ENCODE measurements at regions not wholly inside any gene's neighbourhood (a gene's known extent, or its start where the extent isn't known, plus 50 kb on each side); places are given as distances from the start of the nearest gene placed in this dataset.
A peak's percentile ranks its signal among the peaks of the same experiment; 100 is the strongest.

DNA sequence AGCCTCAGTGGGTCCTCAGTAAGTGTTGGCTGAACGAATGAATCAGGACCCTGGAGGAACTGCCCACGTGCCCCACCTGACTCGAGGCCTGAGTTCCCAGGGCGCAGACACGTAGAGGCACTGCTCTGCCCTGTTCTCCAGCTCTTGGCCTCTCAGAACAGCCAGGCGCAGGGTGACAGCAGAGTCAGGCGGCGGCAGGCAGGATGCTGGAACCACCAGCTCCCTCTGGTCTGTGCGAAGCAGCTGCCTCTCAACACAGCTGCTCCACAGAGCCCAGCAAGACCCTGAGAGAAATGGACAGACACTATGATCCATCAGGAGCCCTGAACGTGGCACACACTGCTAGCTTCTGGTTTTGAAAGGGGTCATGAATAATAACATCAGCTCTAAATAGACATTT, 53.1 kb upstream of the BCO1 start:
- no peak for DNase-seq

DNA sequence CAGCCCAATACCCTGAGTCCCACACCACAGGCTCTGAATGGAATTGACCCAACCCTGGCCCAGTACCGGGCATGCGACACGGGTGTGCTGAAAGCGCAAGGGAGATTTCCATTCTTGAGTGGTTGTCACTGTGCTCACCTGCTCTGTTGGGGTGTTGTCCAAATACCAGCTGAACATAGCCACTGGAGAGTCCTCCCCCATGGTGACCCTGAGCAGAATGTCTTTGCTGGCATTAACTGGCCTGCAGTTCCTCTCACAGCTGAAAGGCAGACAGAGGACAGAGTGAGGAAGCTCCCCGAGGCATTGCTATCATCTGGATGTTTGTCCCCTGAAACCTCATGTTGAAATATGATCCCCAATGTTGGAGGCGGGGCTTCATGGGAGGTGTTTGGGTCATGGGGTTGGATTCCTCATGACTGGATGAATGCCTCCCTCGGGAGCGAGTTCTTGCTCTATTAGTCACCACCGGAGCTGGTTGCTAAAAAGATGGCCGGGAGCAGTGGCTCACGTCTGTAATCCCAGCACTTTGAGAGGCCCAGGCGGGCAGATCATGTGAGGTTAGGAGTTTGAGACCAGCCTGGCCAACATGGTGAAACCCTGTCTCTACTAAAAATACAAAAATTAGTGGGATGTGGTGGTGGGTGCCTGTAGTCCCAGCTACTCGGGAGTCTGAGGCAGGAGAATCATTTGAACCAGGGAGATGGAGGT, 57.3 kb upstream of the BCO1 start:
- DNase-seq: peak; percentile 94

DNA sequence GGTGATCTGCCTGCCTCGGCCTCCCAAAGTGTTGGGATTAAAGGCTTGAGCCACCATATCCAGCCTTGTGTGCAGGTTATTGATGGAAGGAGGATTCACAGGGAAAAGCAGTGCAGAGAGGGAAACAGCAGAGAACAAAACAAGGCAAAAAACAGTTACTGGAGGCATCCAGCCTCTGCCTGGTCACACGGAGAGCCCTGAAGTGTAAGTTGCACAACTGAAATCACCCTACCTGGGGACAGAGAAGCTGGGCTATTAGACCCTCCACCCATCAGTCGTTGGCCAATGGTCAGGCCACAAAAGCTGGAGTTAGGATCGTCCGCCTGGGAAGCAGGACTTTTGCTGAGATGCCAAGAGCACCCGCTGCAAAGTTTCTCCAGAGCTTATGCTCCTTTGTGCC, 57.9 kb upstream of the BCO1 start:
- DNase-seq: no peak

DNA sequence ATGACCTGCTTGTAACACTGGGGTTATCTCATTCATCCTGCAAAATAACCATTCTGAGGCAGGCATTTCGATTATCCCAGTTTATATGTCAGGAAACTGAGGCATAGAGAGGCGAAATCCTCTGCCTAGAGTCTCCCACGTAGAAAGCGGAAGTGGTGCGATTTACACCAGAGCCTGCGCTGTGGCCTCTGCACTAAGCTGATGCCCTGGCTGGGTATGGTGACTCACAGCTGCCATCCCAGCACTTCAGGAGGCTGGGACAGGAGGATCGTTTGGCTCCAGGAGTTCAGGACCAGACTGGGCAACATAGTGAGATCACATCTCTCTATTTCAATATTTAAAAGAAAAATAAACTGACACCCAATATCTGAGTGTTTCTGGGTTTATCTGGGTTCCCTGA, 59.3 kb upstream of the BCO1 start:
- DNase-seq: no peak

DNA sequence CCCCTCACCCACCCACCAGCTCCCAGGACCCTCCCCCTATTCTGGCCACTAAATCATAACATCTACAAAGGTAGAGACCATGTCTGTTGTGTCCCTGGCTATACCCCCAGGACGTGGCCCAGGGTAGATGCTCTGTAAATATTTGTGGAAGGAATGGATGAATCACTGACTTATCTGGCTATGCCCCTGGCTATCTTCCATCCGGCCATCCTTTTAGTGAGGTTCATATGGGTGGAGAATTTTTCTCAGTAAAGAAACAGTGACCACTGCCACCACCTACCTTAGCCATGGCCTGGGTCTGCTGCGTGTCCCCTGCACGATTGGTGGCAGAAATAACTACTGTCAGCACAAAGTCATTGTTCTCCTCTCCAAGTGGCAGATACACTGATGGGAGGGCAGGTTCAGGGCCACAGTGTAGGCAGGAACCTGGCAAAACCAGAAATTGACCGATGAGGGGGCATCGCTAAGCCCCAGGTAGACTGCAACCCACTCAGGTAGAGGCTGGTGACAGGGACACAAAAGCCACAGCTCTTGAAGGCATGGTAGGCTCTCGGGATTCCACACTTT, 63.1 kb upstream of the BCO1 start:
- peak; percentile 78 for DNase-seq

DNA sequence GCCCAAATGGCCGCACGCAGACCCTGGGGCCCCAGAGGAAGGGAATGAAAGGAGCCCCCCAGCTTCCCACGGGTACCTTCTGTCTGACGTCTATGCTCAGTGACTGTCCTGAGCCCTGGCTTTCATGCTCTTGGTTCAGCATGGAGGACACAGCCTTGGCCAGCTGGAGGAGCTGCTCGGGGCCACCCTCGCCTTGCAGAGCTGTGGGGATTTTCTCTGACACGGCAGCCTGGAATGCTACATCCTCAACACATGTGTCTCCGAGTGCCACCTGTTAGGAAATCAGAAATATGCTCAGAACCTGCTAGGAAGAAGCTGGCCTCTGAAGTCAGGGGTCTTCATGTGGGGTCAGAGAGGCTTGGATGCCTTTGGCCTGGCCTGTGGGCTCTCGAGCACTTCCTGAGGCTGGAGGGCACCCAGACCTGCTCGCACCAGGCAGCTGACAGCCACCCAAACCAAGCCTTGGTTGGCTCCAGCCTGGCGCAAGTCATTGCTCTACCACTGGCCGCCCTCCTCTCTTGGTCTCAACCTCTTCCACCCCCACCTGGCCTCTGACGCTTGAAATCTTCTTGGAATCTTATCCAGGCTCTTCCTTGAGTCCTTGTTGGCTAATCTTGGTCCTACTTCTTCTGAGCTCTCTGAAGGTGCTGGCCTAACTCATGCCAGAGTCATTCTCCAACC, 63.7 kb upstream of the BCO1 start:
- DNase-seq: peak; percentile 64

DNA sequence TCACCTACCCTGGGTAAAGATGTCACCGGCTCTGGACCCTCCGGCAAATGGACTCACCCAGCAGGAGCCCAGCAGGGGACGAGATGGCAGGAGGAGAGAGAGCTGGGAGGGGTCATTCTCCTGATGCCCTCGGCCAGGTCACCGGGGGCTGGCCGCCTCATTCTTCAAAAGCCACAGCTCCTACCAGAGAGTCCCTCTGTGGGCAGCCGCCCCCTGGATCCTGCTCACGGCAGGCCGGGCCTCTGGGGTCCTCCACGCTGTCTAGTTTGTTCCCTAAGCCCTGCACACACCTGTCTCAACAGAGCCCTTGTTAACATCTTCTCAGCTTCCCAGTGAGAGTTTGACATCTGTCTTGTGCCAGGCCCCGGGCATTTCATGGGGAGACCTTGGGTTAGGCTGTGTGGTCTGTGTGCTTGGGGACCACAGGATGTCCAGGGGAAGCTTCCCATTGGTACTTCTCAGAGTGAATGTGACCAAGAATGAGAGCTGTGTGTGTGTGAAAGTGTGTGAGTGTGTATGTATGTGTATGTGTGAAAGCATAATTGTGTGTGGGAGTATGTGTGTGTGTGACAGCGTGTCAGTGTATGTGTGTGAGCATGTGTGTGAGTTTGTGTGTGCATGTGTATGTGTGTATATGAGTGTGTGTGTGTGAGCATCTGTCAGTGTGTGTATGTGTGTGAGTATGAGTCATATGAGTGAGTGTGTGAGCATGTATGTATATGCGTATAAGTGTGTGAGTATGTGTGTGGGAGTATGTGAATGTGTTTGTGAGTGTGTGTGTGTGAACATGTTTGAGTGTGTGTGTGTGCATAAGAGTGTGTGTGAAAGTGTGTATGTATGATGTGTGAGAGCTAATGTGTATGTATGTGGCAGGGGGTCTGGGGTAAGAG, 65.5 kb upstream of the BCO1 start:
- no peak for DNase-seq

DNA sequence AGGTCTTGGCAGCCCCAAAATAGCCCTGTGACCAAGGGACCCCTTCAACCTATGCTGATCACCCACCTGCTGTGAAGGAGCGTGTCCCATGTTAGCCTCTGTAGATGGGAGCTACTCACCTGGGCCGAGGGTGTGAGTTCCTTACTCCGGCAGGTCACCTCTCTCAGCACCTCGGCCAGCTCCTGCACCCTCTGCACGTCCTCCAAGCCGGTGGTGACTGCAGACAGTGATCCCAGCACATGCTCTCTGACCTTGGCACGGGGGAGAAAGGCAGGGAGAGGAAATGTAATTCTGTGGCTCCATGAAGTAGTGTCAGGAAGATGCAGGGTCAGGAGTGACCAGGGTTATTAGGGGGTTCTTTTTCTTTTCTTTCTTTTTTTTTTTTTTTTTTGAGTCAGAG, 67.7 kb upstream of the BCO1 start:
- no peak for DNase-seq

DNA sequence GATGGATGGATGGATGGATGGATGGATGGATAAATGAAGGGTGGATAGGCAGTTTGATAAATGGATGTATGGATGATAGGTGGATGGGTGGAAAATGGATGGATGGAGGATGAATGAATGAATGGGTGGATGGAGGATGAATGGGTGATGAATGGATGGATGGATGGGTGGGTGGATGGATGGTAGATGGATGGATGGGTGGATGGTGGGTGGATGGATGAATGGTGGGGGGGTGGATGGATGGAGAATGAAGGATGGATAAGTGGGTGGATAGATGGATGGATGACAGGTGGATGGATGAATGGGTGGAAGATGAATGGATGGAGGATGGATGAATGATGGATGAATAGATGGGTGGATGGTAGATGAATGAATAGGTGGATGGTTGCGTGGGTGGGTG, 70.1 kb upstream of the BCO1 start:
- DNase-seq: no peak

DNA sequence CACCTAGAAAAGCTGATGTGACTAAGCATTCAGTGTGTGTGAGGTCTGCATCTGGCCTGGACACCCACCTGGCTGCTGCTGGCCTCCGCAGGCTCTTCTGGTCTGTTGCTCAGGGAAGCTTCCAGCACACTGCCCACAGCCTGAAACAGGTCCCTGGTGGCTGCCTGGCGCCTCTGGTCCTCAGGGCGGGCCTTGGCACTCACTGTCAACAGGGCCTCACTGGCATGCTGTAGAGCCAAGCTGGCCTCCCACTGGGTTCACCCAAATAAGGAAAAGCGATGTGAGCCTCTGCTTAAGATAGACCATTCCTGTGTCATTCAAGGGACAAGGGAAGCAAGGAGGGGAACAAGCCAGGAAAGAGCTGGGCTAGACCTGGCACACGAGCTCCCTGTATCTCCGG, 70.6 kb upstream of the BCO1 start:
- DNase-seq: no peak

DNA sequence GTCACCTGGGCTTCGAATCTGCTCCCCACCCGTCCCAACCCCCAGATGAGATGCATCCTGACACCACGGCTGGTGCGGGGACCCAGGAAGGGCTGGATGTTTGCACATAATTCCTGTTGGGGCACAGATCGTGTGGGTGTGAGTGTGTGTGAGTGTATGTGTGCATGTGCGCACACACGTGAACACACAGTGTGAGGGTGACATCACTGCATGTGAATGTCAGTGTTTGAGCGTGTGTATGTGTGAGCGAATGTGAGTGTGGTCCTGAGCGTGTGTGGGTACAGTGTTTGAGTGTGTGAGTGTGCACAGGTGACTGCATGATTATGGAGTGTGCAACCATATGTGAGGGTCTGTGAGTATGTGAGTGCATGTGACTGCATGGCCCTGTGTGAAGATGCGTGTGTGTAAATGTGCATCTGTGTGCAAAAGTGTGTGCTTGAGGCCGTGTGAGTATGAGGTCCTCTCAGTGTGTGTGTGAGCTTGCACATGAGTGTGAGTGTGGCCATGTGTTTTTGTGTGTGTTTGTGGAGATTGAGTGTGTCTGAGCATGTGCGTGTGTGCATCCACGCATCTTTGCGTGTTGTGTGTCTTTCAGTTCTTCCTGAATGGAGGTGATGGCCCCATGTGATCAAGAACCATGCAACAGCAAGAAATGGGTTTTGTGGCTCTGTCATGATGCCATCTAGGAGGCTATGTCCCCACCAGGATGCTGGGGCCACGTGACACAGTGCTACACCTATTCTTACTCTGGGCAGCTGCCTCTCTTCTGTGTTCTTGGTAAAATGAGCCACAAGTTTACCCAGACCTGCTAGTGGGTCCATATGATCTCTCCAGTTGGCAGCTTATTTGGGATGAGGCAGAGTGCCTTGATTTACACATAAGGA, 70.5 kb upstream of the GCSH start:
- DNase-seq: no peak

DNA sequence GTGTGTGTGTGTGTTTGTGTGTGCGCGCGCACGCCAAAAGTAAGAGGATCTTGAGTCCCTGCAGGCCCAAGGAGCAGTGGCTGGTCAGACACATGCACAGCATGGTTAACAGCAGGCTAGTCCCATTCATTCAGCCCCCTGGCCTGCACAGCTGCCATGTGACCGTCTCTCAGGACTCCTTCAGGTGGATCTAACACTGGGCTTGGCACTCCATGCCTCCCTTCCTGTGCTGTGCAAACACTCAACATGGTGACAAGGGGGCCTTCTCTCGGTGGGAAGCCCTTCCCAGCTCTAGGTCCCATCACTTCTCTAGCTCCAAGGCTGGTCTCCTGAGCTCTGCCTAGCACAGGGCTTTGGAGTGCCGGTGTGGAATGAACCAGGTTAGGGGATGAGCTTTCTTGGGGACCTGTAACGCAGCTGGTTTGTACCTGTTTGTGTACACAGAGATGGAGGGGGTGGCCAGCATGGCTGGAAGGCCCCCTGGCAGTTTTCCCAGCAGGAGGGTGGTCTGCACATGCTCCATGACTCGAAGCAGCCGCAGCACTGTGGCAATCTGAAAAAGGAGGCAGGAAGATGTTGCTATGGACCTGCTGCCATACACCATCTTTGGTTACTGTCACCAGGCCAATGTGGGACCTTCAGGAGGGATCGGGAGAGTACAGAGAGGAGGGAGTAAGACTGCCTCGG, 69.4 kb upstream of the GCSH start:
- DNase-seq: no peak

DNA sequence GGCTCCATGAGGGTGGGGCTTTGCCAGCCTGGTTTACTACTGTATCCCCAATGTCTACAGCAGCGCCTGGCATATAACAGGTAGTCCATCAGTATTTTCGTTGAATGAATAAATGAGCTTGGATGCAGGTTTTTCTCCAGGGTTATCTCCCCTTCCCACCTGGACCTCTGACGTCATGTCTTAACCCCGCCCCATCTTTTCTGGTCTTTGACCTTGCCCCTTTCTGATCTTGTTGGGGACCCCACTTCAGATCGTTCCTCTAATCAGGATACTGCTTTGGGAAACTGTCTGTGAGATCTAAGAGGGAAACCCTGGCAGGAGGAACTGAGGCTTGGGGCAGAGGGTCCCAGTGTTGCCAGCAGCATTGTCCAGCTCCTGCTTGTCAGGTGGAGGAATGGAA, 68.8 kb upstream of the GCSH start:
- no peak for DNase-seq

DNA sequence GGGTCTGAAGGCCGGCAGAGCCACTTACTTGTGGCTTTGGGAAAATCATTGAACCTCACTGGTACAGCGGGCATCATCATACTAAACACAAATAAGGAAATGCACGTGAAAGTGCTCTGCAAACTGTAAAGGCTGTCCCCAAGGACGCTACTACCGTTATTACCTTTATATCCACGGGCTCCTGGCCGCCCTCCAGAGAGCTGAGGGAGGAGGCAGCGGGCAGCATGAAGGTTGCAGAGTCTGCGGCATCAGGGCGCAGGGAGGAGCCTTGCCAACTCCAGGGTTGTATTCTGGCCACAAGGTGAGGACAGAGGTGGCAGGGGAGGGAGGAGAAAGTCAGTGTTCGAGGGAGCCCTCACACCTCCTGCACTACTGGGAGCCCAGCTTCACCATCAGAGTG, 68.3 kb upstream of the GCSH start:
- no peak for DNase-seq

DNA sequence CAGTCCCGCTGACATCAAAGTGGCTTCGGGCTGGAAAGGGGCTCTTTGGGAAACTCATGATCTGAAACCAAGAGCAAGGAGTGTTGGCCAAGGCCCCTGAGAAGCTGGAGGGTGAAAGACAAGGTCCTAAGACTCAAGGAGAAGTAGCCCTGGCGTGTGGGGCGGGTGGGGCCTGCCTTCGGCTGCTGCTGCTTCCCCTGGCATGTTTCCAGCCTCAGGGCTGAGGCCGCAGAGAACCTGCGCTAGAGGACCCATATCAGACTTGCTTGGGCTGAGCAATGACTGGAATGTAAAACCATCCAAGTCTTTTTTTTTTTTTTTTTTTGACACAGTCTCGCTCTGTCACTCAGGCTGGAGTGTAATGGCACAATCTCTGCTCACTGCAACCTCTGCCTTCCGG, 67.5 kb upstream of the GCSH start:
- peak; percentile 38 for DNase-seq

DNA sequence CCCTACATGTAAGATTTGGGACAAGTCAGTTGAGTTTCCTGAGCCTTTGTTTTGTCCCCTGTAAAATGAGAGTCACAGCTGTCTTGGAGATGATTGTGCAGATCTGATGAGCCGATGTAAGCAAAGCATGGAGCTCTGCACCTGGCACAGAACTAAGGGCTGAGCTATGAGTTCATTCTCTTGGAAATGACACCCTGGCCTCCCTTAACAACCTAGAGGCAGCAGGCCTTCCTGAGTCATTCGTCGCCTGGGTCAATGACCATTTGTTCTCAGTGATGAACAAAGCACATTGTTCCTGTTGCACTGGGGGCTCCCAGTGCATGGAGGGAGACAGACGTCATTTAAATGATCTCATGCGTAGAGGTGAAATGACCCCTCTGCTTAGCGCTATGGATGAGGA, 62.8 kb upstream of the GCSH start:
- no peak for DNase-seq

DNA sequence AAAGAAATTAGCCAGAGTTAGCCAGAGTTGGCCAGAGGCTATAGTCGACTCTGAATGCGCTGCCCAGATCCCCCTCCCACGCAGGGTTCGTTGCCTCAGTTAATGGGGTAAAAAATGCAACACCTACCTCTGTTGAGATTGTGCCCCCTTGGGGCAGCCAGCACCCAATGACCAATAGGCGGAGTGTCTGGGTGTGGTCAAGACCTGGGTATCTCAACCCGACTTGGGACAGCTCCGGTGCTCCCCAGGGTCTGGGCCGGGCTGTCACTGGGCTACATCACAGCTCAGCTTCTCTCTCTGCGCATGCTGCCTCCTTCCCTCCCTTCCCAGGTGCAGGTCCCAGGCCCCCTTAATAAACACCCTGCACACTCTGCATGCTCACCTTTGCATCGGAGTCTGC, 59.6 kb upstream of the GCSH start:
- DNase-seq: no peak

DNA sequence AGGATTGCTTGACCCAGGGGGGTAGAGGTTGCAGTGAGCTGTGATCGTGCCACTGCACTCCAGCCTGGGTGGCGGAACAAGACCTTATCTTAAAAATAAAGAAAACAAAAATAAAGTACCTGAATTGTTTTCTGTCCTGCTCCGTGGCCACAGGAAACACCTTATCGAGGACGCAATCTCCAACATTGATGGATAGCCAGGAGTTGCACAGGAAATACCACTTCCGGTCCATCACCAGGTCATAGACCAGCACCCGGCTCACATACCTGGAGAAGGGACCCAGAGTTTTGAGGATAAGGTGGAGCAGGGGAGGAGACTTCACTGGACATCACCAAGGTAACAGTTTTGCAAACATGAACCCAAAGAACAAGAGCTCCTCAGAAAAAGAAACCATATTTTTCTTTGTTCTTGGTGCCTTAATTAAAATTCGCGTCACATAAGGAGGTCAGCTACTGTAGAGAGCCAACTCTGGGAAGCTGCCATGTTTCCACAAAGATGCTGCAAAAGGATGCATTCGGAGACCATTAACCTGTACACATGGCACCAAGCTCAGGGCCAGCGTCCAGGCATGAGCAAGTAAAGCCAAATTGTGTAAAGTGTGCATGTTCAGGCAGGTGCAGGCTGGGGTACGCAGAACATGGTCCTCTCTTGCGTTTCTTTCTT, 55.6 kb upstream of the GCSH start:
- peak; percentile 3 for DNase-seq

DNA sequence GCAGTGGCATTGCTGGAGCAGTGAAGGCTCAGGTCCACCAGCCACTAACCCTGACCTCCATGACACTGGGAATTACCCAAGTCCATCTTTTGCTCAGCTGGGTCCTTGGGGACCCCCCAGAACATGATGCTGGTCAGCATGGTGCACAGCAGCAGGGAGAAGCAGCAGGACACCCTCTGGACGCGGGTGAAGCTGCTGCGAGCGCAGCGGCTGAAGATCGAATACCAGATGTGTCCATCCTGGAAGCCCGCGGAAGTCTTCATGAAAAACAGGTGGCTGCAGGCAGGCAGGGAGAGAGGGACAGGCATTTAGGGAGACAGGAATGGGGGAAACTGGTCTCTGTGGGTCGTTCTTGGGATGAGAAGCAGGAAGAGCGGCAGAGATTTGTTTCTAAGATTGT, 53.4 kb upstream of the GCSH start:
- DNase-seq: no peak

DNA sequence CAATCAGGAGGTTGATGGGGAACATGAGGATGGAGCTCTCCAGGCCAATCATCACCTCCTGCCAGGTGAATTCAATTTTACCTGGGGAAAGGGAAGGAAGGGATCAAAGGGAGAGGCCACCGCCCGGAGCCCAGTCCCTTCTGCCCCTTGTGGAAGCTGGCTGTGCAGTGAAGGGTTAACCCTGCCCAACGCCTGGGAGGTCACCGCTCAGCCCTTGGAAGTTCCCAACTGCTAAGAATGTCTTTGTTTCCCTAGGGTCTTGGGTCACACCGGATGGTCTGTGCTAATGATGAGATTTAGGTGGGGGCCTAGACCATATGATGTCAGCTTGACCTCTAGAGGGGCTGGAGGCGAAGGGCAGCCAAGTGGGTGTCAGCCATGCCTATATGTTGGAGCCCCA, 52.1 kb upstream of the GCSH start:
- no peak for DNase-seq

All from NCI-H226 (cell line).